ENCODE measurements at regions not wholly inside any gene's neighbourhood (a gene's known extent, or its start where the extent isn't known, plus 50 kb on each side); places are given as distances from the start of the nearest gene placed in this dataset.

- ATAC-seq (ENCODE audit: low read depth) (peak; percentile 47), DNase-seq (ENCODE audit: low spot score) (no peak)
- Histone ChIP-seq H3K4me1 (ENCODE audit: insufficient read depth, poor library complexity, severe bottlenecking) (peaks cover 38% of the 10 kb centered on the region), H3K36me3 (ENCODE audit: low read depth) (no peaks in the 10 kb centered on the region), H3K9me3 (ENCODE audit: severe bottlenecking) (no peaks in the 10 kb centered on the region), H3K27me3 (ENCODE audit: insufficient read depth, poor library complexity, severe bottlenecking) (no peaks in the 10 kb centered on the region), H3K27ac (ENCODE audit: poor library complexity, severe bottlenecking) (peak overlapping the region; percentile 88), H3K4me3 (ENCODE audit: severe bottlenecking) (no peak overlapping the region)
- no peak for TF ChIP-seq CTCF (IDR thresholded peaks at IDR 0.05; ENCODE audit: poor library complexity, severe bottlenecking)
Observed at GRCh38 chr15:87209891-87210689, 1046.4 kb downstream of the NTRK3 start.

GRCh38 chr15:87207990-87208580, 1048.5 kb downstream of the NTRK3 start:
- peaks cover 38% of the 10 kb centered on the region for H3K4me1 ChIP-seq (ENCODE audit: insufficient read depth, poor library complexity, severe bottlenecking)
- no peak overlapping the region for H3K4me3 ChIP-seq (ENCODE audit: severe bottlenecking)
- no peaks in the 10 kb centered on the region for H3K9me3 ChIP-seq (ENCODE audit: severe bottlenecking)
- H3K36me3 ChIP-seq (ENCODE audit: low read depth): no peaks in the 10 kb centered on the region
- TF ChIP-seq CTCF (IDR thresholded peaks at IDR 0.05; ENCODE audit: poor library complexity, severe bottlenecking): no peak
- ATAC-seq (ENCODE audit: low read depth) (peak; percentile 94), DNase-seq (ENCODE audit: low spot score) (no peak)
- peak overlapping the region; percentile 88 for H3K27ac ChIP-seq (ENCODE audit: poor library complexity, severe bottlenecking)
- no peaks in the 10 kb centered on the region for H3K27me3 ChIP-seq (ENCODE audit: insufficient read depth, poor library complexity, severe bottlenecking)

- H3K4me3 ChIP-seq (ENCODE audit: severe bottlenecking): no peak overlapping the region
- no peak for TF ChIP-seq CTCF (IDR thresholded peaks at IDR 0.05; ENCODE audit: poor library complexity, severe bottlenecking)
- no peaks in the 10 kb centered on the region for H3K9me3 ChIP-seq (ENCODE audit: severe bottlenecking)
- no peaks in the 10 kb centered on the region for H3K27me3 ChIP-seq (ENCODE audit: insufficient read depth, poor library complexity, severe bottlenecking)
- no peaks in the 10 kb centered on the region for H3K36me3 ChIP-seq (ENCODE audit: low read depth)
- H3K27ac ChIP-seq (ENCODE audit: poor library complexity, severe bottlenecking): peak overlapping the region; percentile 88
- DNase-seq (ENCODE audit: low spot score): no peak
- no peak for ATAC-seq (ENCODE audit: low read depth)
- peaks cover 36% of the 10 kb centered on the region for H3K4me1 ChIP-seq (ENCODE audit: insufficient read depth, poor library complexity, severe bottlenecking)
Observed at GRCh38 chr15:87207251-87207650, 1049.3 kb downstream of the NTRK3 start.

- Histone ChIP-seq H3K27me3 (ENCODE audit: insufficient read depth, poor library complexity, severe bottlenecking) (no peaks in the 10 kb centered on the region), H3K4me1 (ENCODE audit: insufficient read depth, poor library complexity, severe bottlenecking) (no peaks in the 10 kb centered on the region), H3K27ac (ENCODE audit: poor library complexity, severe bottlenecking) (no peak overlapping the region), H3K36me3 (ENCODE audit: low read depth) (no peaks in the 10 kb centered on the region), H3K9me3 (ENCODE audit: severe bottlenecking) (no peaks in the 10 kb centered on the region), H3K4me3 (ENCODE audit: severe bottlenecking) (no peak overlapping the region)
- ATAC-seq (ENCODE audit: low read depth): no peak
- no peak for TF ChIP-seq CTCF (IDR thresholded peaks at IDR 0.05; ENCODE audit: poor library complexity, severe bottlenecking)
- no peak for DNase-seq (ENCODE audit: low spot score)
Observed at GRCh38 chr15:87201986-87202385, 1054.6 kb downstream of the NTRK3 start.

GRCh38 chr15:87200149-87200548, 1056.4 kb downstream of the NTRK3 start:
- no peaks in the 10 kb centered on the region for H3K9me3 ChIP-seq (ENCODE audit: severe bottlenecking)
- ATAC-seq (ENCODE audit: low read depth) (no peak), DNase-seq (ENCODE audit: low spot score) (no peak)
- no peaks in the 10 kb centered on the region for H3K4me1 ChIP-seq (ENCODE audit: insufficient read depth, poor library complexity, severe bottlenecking)
- no peaks in the 10 kb centered on the region for H3K27me3 ChIP-seq (ENCODE audit: insufficient read depth, poor library complexity, severe bottlenecking)
- no peak overlapping the region for H3K27ac ChIP-seq (ENCODE audit: poor library complexity, severe bottlenecking)
- H3K4me3 ChIP-seq (ENCODE audit: severe bottlenecking): no peak overlapping the region
- no peaks in the 10 kb centered on the region for H3K36me3 ChIP-seq (ENCODE audit: low read depth)
- TF ChIP-seq CTCF (IDR thresholded peaks at IDR 0.05; ENCODE audit: poor library complexity, severe bottlenecking): no peak

Data from RWPE2 (cell line).